Mammary epithelial cell (primary cell): ENCODE measurements at regions not wholly inside any gene's neighbourhood (a gene's known extent, or its start where the extent isn't known, plus 50 kb on each side); places are given as distances from the start of the nearest gene placed in this dataset.
"Not testable (repeated sequence)": the region's sequence is repeated elsewhere in the genome, so short reads cannot be mapped to it uniquely, and the experiment has no call there.

Experiments
- EZH2 ChIP-seq: IDR thresholded peaks from 2 replicates; pipeline ENCODE4 v1.6.1; 2012; ENCODE audit warnings: low read length, inconsistent platforms, borderline replicate concordance
- TF ChIP-seq, protein P1 (sequence below), 2 donors: IDR thresholded peaks in 1 of 2; conservative IDR thresholded peaks in 1 of 2; 2 replicates each; pipeline ENCODE4 v1.5.1; 2011 to 2012; ENCODE audit warnings: inconsistent platforms in 2 of 2, low read length in 2 of 2, mild to moderate bottlenecking in 2 of 2, control low read depth in 1 of 2, low read depth in 1 of 2; ENCODE audit not compliant: insufficient read depth in 1 of 2; ENCODE audit errors: extremely low read depth in 1 of 2

DNA sequence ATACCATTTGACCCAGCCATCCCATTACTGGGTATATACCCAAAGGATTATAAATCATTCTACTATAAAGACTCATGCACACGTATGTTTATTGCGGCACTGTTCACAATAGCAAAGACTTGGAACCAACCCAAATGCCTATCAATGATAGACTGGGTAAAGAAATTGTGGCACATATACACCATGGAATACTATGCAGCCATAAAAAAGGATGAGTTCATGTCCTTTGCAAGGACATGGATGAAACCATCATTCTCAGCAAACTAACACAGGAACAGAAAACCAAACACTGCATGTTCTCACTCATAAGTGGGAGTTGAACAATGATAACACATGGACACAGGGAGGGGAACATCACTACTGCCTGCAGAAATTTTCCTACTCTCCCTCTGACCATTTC is 90.0 kb downstream of the HLX start:
- TF ChIP-seq, protein P1, sequence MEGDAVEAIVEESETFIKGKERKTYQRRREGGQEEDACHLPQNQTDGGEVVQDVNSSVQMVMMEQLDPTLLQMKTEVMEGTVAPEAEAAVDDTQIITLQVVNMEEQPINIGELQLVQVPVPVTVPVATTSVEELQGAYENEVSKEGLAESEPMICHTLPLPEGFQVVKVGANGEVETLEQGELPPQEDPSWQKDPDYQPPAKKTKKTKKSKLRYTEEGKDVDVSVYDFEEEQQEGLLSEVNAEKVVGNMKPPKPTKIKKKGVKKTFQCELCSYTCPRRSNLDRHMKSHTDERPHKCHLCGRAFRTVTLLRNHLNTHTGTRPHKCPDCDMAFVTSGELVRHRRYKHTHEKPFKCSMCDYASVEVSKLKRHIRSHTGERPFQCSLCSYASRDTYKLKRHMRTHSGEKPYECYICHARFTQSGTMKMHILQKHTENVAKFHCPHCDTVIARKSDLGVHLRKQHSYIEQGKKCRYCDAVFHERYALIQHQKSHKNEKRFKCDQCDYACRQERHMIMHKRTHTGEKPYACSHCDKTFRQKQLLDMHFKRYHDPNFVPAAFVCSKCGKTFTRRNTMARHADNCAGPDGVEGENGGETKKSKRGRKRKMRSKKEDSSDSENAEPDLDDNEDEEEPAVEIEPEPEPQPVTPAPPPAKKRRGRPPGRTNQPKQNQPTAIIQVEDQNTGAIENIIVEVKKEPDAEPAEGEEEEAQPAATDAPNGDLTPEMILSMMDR (conservative IDR thresholded peaks at IDR 0.05 in 1 of 2, IDR thresholded peaks at IDR 0.05 in 1 of 2; ENCODE audit: extremely low read depth in 1 of 2, insufficient read depth in 1 of 2, low read depth in 1 of 2, low read length in 2 of 2): not testable (repeated sequence)
- TF ChIP-seq EZH2: not testable (repeated sequence)
